ENCODE measurements at regions not wholly inside any gene's neighbourhood (a gene's known extent, or its start where the extent isn't known, plus 50 kb on each side); places are given as distances from the start of the nearest gene placed in this dataset.

- TF ChIP-seq POLR2AphosphoS5 (IDR thresholded peaks at IDR 0.05): no peak
- TF ChIP-seq CTCF (IDR thresholded peaks at IDR 0.05): no peak
Observed at GRCh38 chr5:31137676-31138075, 55.8 kb upstream of the CDH6 start.
